Caco-2 (cell line): ENCODE measurements at regions not wholly inside any gene's neighbourhood (a gene's known extent, or its start where the extent isn't known, plus 50 kb on each side); places are given as distances from the start of the nearest gene placed in this dataset.

Experiments used
- BruUV-seq: library from RNA; stranded (reverse); fragments of 400-500 nt; replicated peaks from 2 replicates; lab custom pipeline; 2021; lab: Mats Ljungman, UMichigan
- CTCF ChIA-PET: fragments of 300-600 bp; sonication (Branson Sonifier 250); formaldehyde crosslinking; loops from one replicate; lab custom pipeline; 2022; ENCODE audit warnings: antibody characterized with exemption; lab: Charles Lee
- POLR2A ChIA-PET: fragments of 300-600 bp; sonication (Branson Sonifier 250); formaldehyde crosslinking; loops from one replicate; lab custom pipeline; 2022; ENCODE audit warnings: antibody characterized with exemption; lab: Charles Lee
- DNase-seq, 2 experiments: peaks; one replicate each; pipeline versions ENCODE4 v3.0.0 to v3.0.0-alpha.2; 2020 to 2022
- H3K27me3 ChIP-seq: replicated peaks from 2 replicates; pipeline ENCODE4 v1.6.0; 2011; ENCODE audit warnings: low read length; ENCODE audit not compliant: control insufficient read depth, insufficient read depth
- H3K36me3 ChIP-seq: 2 replicates; pipeline ENCODE4 v1.5.1; 2011; ENCODE audit warnings: low read length; ENCODE audit not compliant: control insufficient read depth, insufficient read depth
- H3K4me1 ChIP-seq: fragments of 250-450 bp; sonication (Bioruptor Pico); 2 replicates; pipeline ENCODE4 v1.5.1; 2020; ENCODE audit warnings: mild to moderate bottlenecking
- H3K4me3 ChIP-seq: 2 replicates; pipeline ENCODE4 v1.5.1; 2011; ENCODE audit warnings: low read depth, mild to moderate bottlenecking, control low read depth, low read length
- H3K9me3 ChIP-seq: fragments of 250-450 bp; sonication (Bioruptor Pico); 2 replicates; pipeline ENCODE4 v1.5.1; 2020; ENCODE audit warnings: mild to moderate bottlenecking, moderate library complexity
- H3K27ac Mint-ChIP-seq: one replicate; pipeline ENCODE4 v1.8.0; 2022; ENCODE audit warnings: mixed read lengths; ENCODE audit not compliant: unreplicated experiment
- H3K27me3 Mint-ChIP-seq: one replicate; pipeline ENCODE4 v1.8.0; 2022; ENCODE audit warnings: mixed read lengths; ENCODE audit not compliant: insufficient read depth, unreplicated experiment
- H3K36me3 Mint-ChIP-seq: one replicate; pipeline ENCODE4 v1.8.0; 2022; ENCODE audit warnings: mild to moderate bottlenecking, mixed read lengths; ENCODE audit not compliant: insufficient read depth, unreplicated experiment
- H3K4me1 Mint-ChIP-seq: one replicate; pipeline ENCODE4 v1.8.0; 2022; ENCODE audit warnings: low read depth, mixed read lengths; ENCODE audit not compliant: unreplicated experiment
- H3K4me3 Mint-ChIP-seq: one replicate; pipeline ENCODE4 v1.8.0; 2022; ENCODE audit warnings: mild to moderate bottlenecking, moderate library complexity, mixed read lengths; ENCODE audit not compliant: unreplicated experiment
- H3K9me3 Mint-ChIP-seq: one replicate; pipeline ENCODE4 v1.8.0; 2022; ENCODE audit warnings: mixed read lengths; ENCODE audit not compliant: unreplicated experiment
- CTCF ChIP-seq, 2 experiments: fragments of 200-600 bp in 1 of 2; IDR thresholded peaks; 1 replicate in 1 of 2; 2 replicates in 1 of 2; pipeline versions ENCODE4 v1.5.1 to v1.8.0; 2011 to 2022; ENCODE audit warnings: antibody characterized with exemption in 1 of 2, control low read depth in 1 of 2, inconsistent platforms in 1 of 2, low read depth in 1 of 2, low read length in 1 of 2, mild to moderate bottlenecking in 1 of 2, moderate library complexity in 1 of 2; ENCODE audit not compliant: insufficient read depth in 1 of 2, severe bottlenecking in 1 of 2, unreplicated experiment in 1 of 2
- intact Hi-C: fragments of 100-400 bp; cut with micrococcal nuclease; formaldehyde crosslinking; loops from one replicate; pipeline ENCODE4 v1.10.0; 2022; ENCODE audit not compliant: unreplicated experiment

- no peak for TF ChIP-seq CTCF (IDR thresholded peaks at IDR 0.05; ENCODE audit: insufficient read depth in 1 of 2, low read depth in 1 of 2, low read length in 1 of 2, severe bottlenecking in 1 of 2, unreplicated experiment in 1 of 2)
- Mint-ChIP-seq H3K4me3 (no peak overlapping the region), H3K27me3 (no peaks in the 10 kb centered on the region), H3K9me3 (peaks cover 10% of the 10 kb centered on the region), H3K36me3 (no peaks in the 10 kb centered on the region), H3K4me1 (no peaks in the 10 kb centered on the region), H3K27ac (no peak overlapping the region)
- no peaks in the 10 kb centered on the region for H3K36me3 ChIP-seq
- ChIA-PET POLR2A (no interaction called here), CTCF (no interaction called here)
- H3K4me1 ChIP-seq = no peaks in the 10 kb centered on the region
- intact Hi-C loops = no loop called here
- BruUV-seq = no TSS peak
- H3K27me3 ChIP-seq = no peaks in the 10 kb centered on the region
- no peak for DNase-seq
- H3K9me3 ChIP-seq = 0 out of 2 replicates have a peak, but pooled peaks cover 4% of the 10 kb centered on the region
- H3K4me3 ChIP-seq = no peak overlapping the region
These were observed 740.4 kb upstream of the IGFBP3 start for GRCh38 chr7:46661431-46661830.

- Mint-ChIP-seq H3K36me3 (no peaks in the 10 kb centered on the region), H3K27me3 (no peaks in the 10 kb centered on the region), H3K4me1 (no peaks in the 10 kb centered on the region), H3K27ac (no peak overlapping the region), H3K4me3 (no peak overlapping the region), H3K9me3 (peaks cover 10% of the 10 kb centered on the region)
- CTCF ChIA-PET = no interaction called here
- intact Hi-C loops = no loop called here
- DNase-seq = no peak
- no peak for TF ChIP-seq CTCF (IDR thresholded peaks at IDR 0.05; ENCODE audit: insufficient read depth in 1 of 2, low read depth in 1 of 2, low read length in 1 of 2, severe bottlenecking in 1 of 2, unreplicated experiment in 1 of 2)
- BruUV-seq = no TSS peak
- Histone ChIP-seq H3K9me3 (no peaks in the 10 kb centered on the region), H3K27me3 (no peaks in the 10 kb centered on the region), H3K36me3 (no peaks in the 10 kb centered on the region), H3K4me1 (no peaks in the 10 kb centered on the region), H3K4me3 (no peak overlapping the region)
- POLR2A ChIA-PET = no interaction called here
These were observed 739.4 kb upstream of the IGFBP3 start for GRCh38 chr7:46660402-46660980.

GRCh38 chr7:46658281-46658680, 737.2 kb upstream of the IGFBP3 start:
- CTCF ChIA-PET = no interaction called here

More at GRCh38 chr7:46658281-46658680, 737.2 kb upstream of the IGFBP3 start:
- no peaks in the 10 kb centered on the region for H3K36me3 Mint-ChIP-seq
- no peaks in the 10 kb centered on the region for H3K4me1 Mint-ChIP-seq
- no TSS peak for BruUV-seq
- Histone ChIP-seq H3K4me1 (no peaks in the 10 kb centered on the region), H3K9me3 (no peaks in the 10 kb centered on the region), H3K36me3 (no peaks in the 10 kb centered on the region), H3K27me3 (no peaks in the 10 kb centered on the region), H3K4me3 (no peak overlapping the region)
- intact Hi-C loops = no loop called here
- peaks cover 10% of the 10 kb centered on the region for H3K9me3 Mint-ChIP-seq
- TF ChIP-seq CTCF (IDR thresholded peaks at IDR 0.05; ENCODE audit: insufficient read depth in 1 of 2, low read depth in 1 of 2, low read length in 1 of 2, severe bottlenecking in 1 of 2, unreplicated experiment in 1 of 2) = no peak
- POLR2A ChIA-PET = no interaction called here
- no peak overlapping the region for H3K27ac Mint-ChIP-seq
- no peaks in the 10 kb centered on the region for H3K27me3 Mint-ChIP-seq
- H3K4me3 Mint-ChIP-seq = no peak overlapping the region
- no peak for DNase-seq
